ENCODE measurements at regions not wholly inside any gene's neighbourhood (a gene's known extent, or its start where the extent isn't known, plus 50 kb on each side); places are given as distances from the start of the nearest gene placed in this dataset.
"Not testable (repeated sequence)": the region's sequence is repeated elsewhere in the genome, so short reads cannot be mapped to it uniquely, and the experiment has no call there.

- Histone ChIP-seq H3K9me3 (no peaks in the 10 kb centered on the region), H3K4me3 (no peak overlapping the region), H3K27ac (no peak overlapping the region), H3K36me3 (no peaks in the 10 kb centered on the region), H3K27me3 (no peaks in the 10 kb centered on the region), H3K4me1 (no peaks in the 10 kb centered on the region)
- TF ChIP-seq CTCF (IDR thresholded peaks at IDR 0.05) (no peak), POLR2A (IDR thresholded peaks at IDR 0.05) (no peak)
- intact Hi-C loops (cut with DNase I) = no loop called here
- DNase-seq = no peak
- no peak for ATAC-seq
These were observed 1161.9 kb downstream of the PCDH19 start for GRCh38 chrX:99248180-99248579.

- Histone ChIP-seq H3K27me3 (no peaks in the 10 kb centered on the region), H3K4me3 (no peak overlapping the region), H3K4me1 (no peaks in the 10 kb centered on the region), H3K36me3 (no peaks in the 10 kb centered on the region), H3K27ac (no peak overlapping the region), H3K9me3 (no peaks in the 10 kb centered on the region)
- no peak for TF ChIP-seq POLR2A (IDR thresholded peaks at IDR 0.05)
- no peak for TF ChIP-seq CTCF (IDR thresholded peaks at IDR 0.05)
- DNase-seq (no peak), ATAC-seq (no peak)
- WGBS, 4 donors = 17 to 82% (median 68%) methylated on average over 1 to 4 of the region's 4 CpGs
- intact Hi-C loops (cut with DNase I) = no loop called here
These were observed 1168.1 kb downstream of the PCDH19 start for GRCh38 chrX:99242001-99242400.

GRCh38 chrX:99234384-99234783, 1175.7 kb downstream of the PCDH19 start:
- H3K36me3 ChIP-seq; intact Hi-C loops (cut with DNase I); ATAC-seq; DNase-seq; H3K4me3 ChIP-seq; H3K27ac ChIP-seq; H3K27me3 ChIP-seq; H3K4me1 ChIP-seq: not testable (repeated sequence)
- H3K9me3 ChIP-seq = peaks cover 0 to 14% (median 0%) of the 10 kb centered on the region in 12 donors
- 83 to 92% (median 89%) methylated on average over 6 of the region's 6 CpGs for WGBS, 4 donors

- Histone ChIP-seq H3K27ac (no peak overlapping the region), H3K27me3 (no peaks in the 10 kb centered on the region), H3K4me3 (no peak overlapping the region), H3K36me3 (no peaks in the 10 kb centered on the region), H3K4me1 (no peaks in the 10 kb centered on the region), H3K9me3 (peaks cover 0 to 6% (median 0%) of the 10 kb centered on the region in 12 donors)
- intact Hi-C loops (cut with DNase I) = no loop called here
- 14 to 36% (median 32%) methylated on average over 1 of the region's 1 CpG for WGBS, 4 donors
- ATAC-seq (no peak), DNase-seq (no peak)
- TF ChIP-seq CTCF (IDR thresholded peaks at IDR 0.05) (no peak), POLR2A (IDR thresholded peaks at IDR 0.05) (no peak)
These were observed 1217.7 kb downstream of the PCDH19 start for GRCh38 chrX:99192421-99192820.

- WGBS, 4 donors = 43 to 69% (median 53%) methylated on average over 1 of the region's 1 CpG
- H3K36me3 ChIP-seq = no peaks in the 10 kb centered on the region
- H3K9me3 ChIP-seq = no peaks in the 10 kb centered on the region
- no peaks in the 10 kb centered on the region for H3K4me1 ChIP-seq
- no peak for DNase-seq
- peaks cover 0 to 11% (median 0%) of the 10 kb centered on the region in 9 donors for H3K27me3 ChIP-seq
- no peak overlapping the region for H3K27ac ChIP-seq
- ATAC-seq = no peak
- H3K4me3 ChIP-seq = no peak overlapping the region
- intact Hi-C loops (cut with DNase I) = no loop called here
- TF ChIP-seq CTCF (IDR thresholded peaks at IDR 0.05) (no peak), POLR2A (IDR thresholded peaks at IDR 0.05) (no peak)
These were observed 1225.9 kb downstream of the PCDH19 start for GRCh38 chrX:99184153-99184552.
